ENCODE measurements at regions not wholly inside any gene's neighbourhood (a gene's known extent, or its start where the extent isn't known, plus 50 kb on each side); places are given as distances from the start of the nearest gene placed in this dataset.

DNA sequence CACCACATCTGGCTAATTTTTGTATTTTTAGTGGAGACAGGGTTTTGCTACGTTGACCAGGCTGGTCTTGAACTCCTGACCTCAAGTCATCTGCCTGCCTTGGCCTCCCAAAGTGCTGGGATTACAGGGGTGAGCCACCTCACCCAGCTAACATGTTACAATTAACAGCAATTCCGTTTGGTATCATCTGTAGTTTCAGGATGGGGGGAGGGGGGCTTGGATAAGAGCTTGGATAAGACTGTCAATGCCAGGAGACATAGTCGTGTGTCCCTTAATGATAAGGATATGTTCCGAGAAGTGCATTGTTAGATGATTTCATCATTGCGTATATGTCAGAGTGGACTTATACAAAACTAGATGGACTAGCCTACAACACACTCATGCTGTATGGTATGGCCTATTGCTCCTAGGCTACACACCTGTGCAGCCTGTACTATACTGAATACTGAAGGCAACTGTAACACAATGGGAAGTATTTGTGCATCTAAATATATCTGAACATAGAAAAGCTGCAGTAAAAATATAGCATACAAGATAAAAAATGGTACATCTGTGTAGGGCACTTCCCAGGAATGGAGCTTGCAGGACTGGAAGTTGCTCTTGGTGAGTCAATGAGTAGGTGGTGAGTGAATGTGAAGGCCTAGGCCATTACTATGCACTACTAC is 103.9 kb upstream of the TNS3 start:
- DNase-seq (ENCODE audit: low read depth), result no peak
- TF ChIP-seq, protein P1, sequence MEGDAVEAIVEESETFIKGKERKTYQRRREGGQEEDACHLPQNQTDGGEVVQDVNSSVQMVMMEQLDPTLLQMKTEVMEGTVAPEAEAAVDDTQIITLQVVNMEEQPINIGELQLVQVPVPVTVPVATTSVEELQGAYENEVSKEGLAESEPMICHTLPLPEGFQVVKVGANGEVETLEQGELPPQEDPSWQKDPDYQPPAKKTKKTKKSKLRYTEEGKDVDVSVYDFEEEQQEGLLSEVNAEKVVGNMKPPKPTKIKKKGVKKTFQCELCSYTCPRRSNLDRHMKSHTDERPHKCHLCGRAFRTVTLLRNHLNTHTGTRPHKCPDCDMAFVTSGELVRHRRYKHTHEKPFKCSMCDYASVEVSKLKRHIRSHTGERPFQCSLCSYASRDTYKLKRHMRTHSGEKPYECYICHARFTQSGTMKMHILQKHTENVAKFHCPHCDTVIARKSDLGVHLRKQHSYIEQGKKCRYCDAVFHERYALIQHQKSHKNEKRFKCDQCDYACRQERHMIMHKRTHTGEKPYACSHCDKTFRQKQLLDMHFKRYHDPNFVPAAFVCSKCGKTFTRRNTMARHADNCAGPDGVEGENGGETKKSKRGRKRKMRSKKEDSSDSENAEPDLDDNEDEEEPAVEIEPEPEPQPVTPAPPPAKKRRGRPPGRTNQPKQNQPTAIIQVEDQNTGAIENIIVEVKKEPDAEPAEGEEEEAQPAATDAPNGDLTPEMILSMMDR (IDR thresholded peaks at IDR 0.05; ENCODE audit: control insufficient read depth, extremely low read depth, insufficient read depth), result no peak
- H3K4me3 ChIP-seq (ENCODE audit: low read depth, low read length), result no peak overlapping the region

DNA sequence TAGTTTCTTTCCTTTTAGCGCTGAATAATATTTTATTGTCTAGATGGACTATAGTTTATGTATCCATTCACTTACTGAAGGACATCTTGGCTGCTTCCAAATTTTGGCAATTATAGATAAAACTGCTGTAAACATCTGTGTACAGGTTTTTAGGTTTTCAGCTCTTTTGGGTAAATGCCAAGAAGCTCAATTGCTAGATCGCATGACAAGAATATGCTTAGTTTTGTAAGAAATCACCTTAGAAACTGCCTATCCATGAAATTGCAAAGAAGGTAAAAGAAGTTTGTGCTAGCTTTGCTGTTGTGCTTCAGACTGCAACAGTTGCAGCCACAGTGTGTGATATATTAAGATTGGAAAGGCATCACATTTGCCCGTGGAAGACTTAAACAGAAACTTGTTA is 103.2 kb upstream of the TNS3 start:
- H3K4me3 ChIP-seq (ENCODE audit: low read depth, low read length), result no peak overlapping the region
- DNase-seq (ENCODE audit: low read depth), result no peak
- TF ChIP-seq, protein P1 (IDR thresholded peaks at IDR 0.05; ENCODE audit: control insufficient read depth, extremely low read depth, insufficient read depth), result no peak

DNA sequence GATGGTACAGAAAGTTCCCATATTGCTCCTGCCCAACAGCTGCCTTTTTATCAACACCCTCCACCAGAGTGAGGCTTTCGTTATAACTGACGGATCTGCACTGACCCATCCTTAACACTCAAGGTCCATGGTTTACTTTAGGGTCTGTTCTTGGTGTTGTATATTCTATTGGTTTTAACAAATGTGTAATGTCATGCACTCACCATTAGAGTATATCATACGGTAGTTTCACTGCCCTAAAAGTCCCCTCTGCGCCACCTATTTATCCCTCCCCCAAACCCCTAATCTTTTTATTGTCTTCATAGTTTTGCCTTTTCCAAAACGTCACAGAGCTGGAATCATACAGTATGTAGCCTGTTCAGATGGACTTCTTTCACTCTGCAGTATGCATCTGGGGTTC is 102.8 kb upstream of the TNS3 start:
- no peak for DNase-seq (ENCODE audit: low read depth)
- TF ChIP-seq, protein P1 (IDR thresholded peaks at IDR 0.05; ENCODE audit: control insufficient read depth, extremely low read depth, insufficient read depth), result no peak
- H3K4me3 ChIP-seq (ENCODE audit: low read depth, low read length), result no peak overlapping the region

DNA sequence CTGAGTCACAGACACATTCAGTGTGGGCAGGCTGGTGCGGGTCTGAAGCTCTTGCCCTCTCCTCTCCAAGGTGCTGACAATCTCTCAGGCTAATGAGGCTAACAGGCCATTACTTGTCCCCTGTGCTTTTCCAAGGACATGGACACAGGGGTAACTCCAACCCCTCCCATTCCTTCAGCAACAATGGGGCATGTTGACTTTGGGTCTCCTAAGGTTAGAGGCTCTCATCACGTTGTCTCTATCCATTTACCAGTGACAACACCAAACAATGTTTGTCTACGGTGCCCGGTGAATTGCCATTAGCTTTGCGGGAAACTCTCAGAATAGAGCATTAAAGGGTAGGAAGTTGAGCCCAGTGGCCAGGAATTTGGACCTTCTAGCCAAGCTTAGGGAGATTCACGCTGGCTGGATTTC is 101.6 kb upstream of the TNS3 start:
- DNase-seq (ENCODE audit: low read depth), result no peak
- TF ChIP-seq, protein P1 (IDR thresholded peaks at IDR 0.05; ENCODE audit: control insufficient read depth, extremely low read depth, insufficient read depth), result no peak
- no peak overlapping the region for H3K4me3 ChIP-seq (ENCODE audit: low read depth, low read length)

DNA sequence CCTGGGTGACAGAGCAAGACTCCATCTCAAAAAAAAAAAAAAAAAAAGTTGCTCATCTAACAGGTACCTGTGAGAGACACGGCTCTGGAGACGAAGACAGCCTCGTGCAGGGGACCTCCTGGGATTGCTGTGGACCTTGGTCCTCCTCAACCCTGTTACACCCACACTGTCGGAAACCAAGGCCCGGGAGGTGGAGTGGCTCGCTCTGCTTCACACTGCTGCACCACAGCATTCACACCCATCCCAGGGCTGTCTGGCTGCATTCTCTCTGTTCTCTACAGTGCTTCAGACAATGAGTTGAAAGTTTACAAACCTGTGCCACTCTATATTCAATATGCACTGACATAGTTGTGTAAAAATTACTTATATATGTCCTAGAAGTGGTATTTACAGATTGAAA is 101.0 kb upstream of the TNS3 start:
- no peak overlapping the region for H3K4me3 ChIP-seq (ENCODE audit: low read depth, low read length)
- no peak for DNase-seq (ENCODE audit: low read depth)
- TF ChIP-seq, protein P1 (IDR thresholded peaks at IDR 0.05; ENCODE audit: control insufficient read depth, extremely low read depth, insufficient read depth), result no peak

DNA sequence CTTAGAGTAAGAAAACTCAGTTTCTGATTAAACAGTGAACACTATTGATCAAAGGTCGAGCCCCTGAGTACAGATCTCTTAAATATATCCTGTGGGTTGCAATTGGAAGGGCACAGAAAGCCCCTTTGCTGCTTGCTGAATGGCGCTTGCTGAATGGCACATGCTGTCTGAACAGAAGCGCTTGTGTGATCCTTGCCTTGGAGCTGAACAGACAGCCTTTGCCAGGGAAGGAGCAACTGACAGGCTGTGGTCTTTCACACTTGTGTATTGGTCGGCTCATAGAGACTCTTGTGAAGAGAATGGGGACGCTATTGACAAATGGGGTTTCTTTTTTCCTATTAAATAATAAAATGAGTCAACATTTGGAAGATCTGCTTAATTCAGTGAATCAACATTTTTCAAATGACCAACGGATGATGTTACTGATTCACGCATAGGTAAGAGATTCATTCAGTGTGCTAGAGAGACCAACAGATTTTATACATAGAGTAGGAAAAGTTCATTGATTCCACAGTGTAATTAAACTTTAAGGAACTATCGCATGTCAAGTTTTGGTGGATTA is 99.4 kb upstream of the TNS3 start:
- TF ChIP-seq, protein P1 (IDR thresholded peaks at IDR 0.05; ENCODE audit: control insufficient read depth, extremely low read depth, insufficient read depth), result no peak
- H3K4me3 ChIP-seq (ENCODE audit: low read depth, low read length), result no peak overlapping the region
- DNase-seq (ENCODE audit: low read depth), result no peak

All from LNCaP clone FGC (cell line).